BLaER1 treated with 17β-estradiol and CSF1 and Interleukin-3, amounts not matched to agents 10 nM and 100 nM (cell line): ENCODE measurements at regions not wholly inside any gene's neighbourhood (a gene's known extent, or its start where the extent isn't known, plus 50 kb on each side); places are given as distances from the start of the nearest gene placed in this dataset.
A peak's percentile ranks its signal among the peaks of the same experiment; 100 is the strongest.

Experiments
- H3K27ac ChIP-seq, 11 experiments: shearing (Covaris generic); formaldehyde crosslinking; 2 replicates each; pipeline ENCODE4 v1.8.1; 2022
- H3K27me3 ChIP-seq, 11 experiments: shearing (Covaris generic); formaldehyde crosslinking; 2 replicates each; pipeline ENCODE4 v1.8.1; 2022
- H3K36me3 ChIP-seq, 11 experiments: shearing (Covaris generic); formaldehyde crosslinking; 2 replicates each; pipeline ENCODE4 v1.8.1; 2022
- H3K4me1 ChIP-seq, 10 experiments: shearing (Covaris generic); formaldehyde crosslinking; 2 replicates each; pipeline ENCODE4 v1.8.1; 2022
- H3K4me2 ChIP-seq, 11 experiments: shearing (Covaris generic); formaldehyde crosslinking; 2 replicates each; pipeline ENCODE4 v1.8.1; 2022
- H3K4me3 ChIP-seq, 10 experiments: shearing (Covaris generic); formaldehyde crosslinking; 2 replicates each; pipeline ENCODE4 v1.8.1; 2022
- H3K9ac ChIP-seq, 11 experiments: shearing (Covaris generic); formaldehyde crosslinking; 2 replicates each; pipeline ENCODE4 v1.8.1; 2022
- H3K9me3 ChIP-seq, 11 experiments: shearing (Covaris generic); formaldehyde crosslinking; replicated peaks in 1 of 11; 2 replicates each; pipeline ENCODE4 v1.8.1; 2022
- H4K20me1 ChIP-seq, 11 experiments: shearing (Covaris generic); formaldehyde crosslinking; 2 replicates each; pipeline ENCODE4 v1.8.1; 2022
- Cebpa-rat ChIP-seq, 11 experiments: shearing (Covaris generic); IDR thresholded peaks; 2 replicates each; pipeline ENCODE4 v1.8.1; 2022

GRCh38 chr4:20044502-20044911 lies 207.2 kb upstream of the SLIT2 start:
- Histone ChIP-seq H3K9me3 (no peaks in the 10 kb centered on the region), H3K27ac (no peak overlapping the region), H3K4me2 (no peak overlapping the region)

GRCh38 chr4:20043991-20044390 lies 207.7 kb upstream of the SLIT2 start:
- Histone ChIP-seq H3K4me3 (no peak overlapping the region), H3K4me2 (no peak overlapping the region), H3K9ac (no peak overlapping the region), H3K4me1 (peaks cover 0 to 18% (median 0%) of the 10 kb centered on the region in 10 experiments; a peak in 3 of 20 replicates), H3K27me3 (no peaks in the 10 kb centered on the region), H3K9me3 (no peaks in the 10 kb centered on the region), H4K20me1 (no peaks in the 10 kb centered on the region), H3K36me3 (no peaks in the 10 kb centered on the region), H3K27ac (no peak overlapping the region)
- no peak for TF ChIP-seq Cebpa-rat (IDR thresholded peaks at IDR 0.05)

More at GRCh38 chr4:20044502-20044911, 207.2 kb upstream of the SLIT2 start:
- peaks cover 0 to 18% (median 0%) of the 10 kb centered on the region in 10 experiments; a peak in 3 of 20 replicates for H3K4me1 ChIP-seq
- no peak overlapping the region for H3K4me3 ChIP-seq
- H3K36me3 ChIP-seq = no peaks in the 10 kb centered on the region
- no peak for TF ChIP-seq Cebpa-rat (IDR thresholded peaks at IDR 0.05)
- H3K9ac ChIP-seq = no peak overlapping the region
- H3K27me3 ChIP-seq = no peaks in the 10 kb centered on the region
- H4K20me1 ChIP-seq = no peaks in the 10 kb centered on the region

DNA sequence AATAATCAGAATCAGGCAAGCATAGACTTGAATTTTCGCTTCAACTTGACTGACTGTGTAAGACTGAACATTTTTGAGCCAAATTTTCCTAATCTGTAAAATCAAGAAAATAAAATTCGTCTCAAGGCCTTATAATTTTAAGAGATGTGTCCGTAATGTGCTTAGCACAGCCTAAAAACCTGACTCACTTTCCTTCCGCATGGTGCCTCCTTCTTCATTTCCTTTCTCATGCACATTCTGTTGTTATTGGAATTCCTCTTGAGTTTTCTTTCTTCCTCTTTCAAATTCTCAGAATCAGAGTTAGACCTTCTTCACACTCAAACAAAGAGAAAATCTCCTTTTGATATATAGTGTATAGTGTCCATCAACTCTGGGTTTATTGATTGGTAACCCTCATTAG lies 208.9 kb upstream of the SLIT2 start:
- no peaks in the 10 kb centered on the region for H3K36me3 ChIP-seq
- peaks cover 0 to 18% (median 0%) of the 10 kb centered on the region in 10 experiments; a peak in 3 of 20 replicates for H3K4me1 ChIP-seq
- H3K9ac ChIP-seq = no peak overlapping the region
- TF ChIP-seq Cebpa-rat (IDR thresholded peaks at IDR 0.05) = no peak
- H3K4me2 ChIP-seq = peak overlapping the region in 1 of 11 experiments; percentile 14; a peak in 1 of 22 replicates
- H3K4me3 ChIP-seq = no peak overlapping the region
- H3K9me3 ChIP-seq = no peaks in the 10 kb centered on the region
- no peaks in the 10 kb centered on the region for H3K27me3 ChIP-seq
- no peaks in the 10 kb centered on the region for H4K20me1 ChIP-seq
- H3K27ac ChIP-seq = no peak overlapping the region

- no peak for TF ChIP-seq Cebpa-rat (IDR thresholded peaks at IDR 0.05)
- no peaks in the 10 kb centered on the region for H3K9me3 ChIP-seq
- H3K4me3 ChIP-seq = no peak overlapping the region
- H3K27ac ChIP-seq = no peak overlapping the region
- no peaks in the 10 kb centered on the region for H4K20me1 ChIP-seq
- no peak overlapping the region for H3K9ac ChIP-seq
- H3K27me3 ChIP-seq = no peaks in the 10 kb centered on the region
- H3K4me2 ChIP-seq = 0 out of 22 replicates have a peak overlapping the region, but pooled peaks of 1 of the 11 experiments have one; percentile 14
- H3K4me1 ChIP-seq = peaks cover 0 to 18% (median 0%) of the 10 kb centered on the region in 10 experiments; a peak in 3 of 20 replicates
- no peaks in the 10 kb centered on the region for H3K36me3 ChIP-seq
Observed at GRCh38 chr4:20041839-20042407, 209.8 kb upstream of the SLIT2 start.

GRCh38 chr4:20037745-20038144 lies 214.0 kb upstream of the SLIT2 start:
- no peak for TF ChIP-seq Cebpa-rat (IDR thresholded peaks at IDR 0.05)

DNA sequence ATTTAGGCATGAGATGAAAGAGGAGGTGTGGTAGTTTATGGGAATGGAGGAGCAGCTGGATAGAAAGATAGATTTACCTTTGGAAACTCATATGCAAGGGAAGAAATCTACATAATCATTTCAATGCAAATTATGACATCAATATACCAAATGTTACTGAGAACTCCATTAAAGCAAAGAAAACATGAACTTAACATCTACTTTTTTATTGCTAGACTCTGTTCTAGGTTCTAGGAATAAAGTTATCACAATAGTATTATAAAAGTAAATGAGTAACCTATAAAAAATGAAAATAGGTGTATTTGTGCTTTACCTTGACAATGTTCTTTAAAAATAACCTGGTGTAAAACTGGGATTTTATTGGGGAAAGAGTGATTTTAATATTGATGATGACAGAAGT lies 221.6 kb upstream of the SLIT2 start:
- no peak for TF ChIP-seq Cebpa-rat (IDR thresholded peaks at IDR 0.05)
- no peaks in the 10 kb centered on the region for H3K4me1 ChIP-seq
- no peak overlapping the region for H3K4me3 ChIP-seq
- H3K4me2 ChIP-seq = no peak overlapping the region
- no peaks in the 10 kb centered on the region for H3K27me3 ChIP-seq
- no peaks in the 10 kb centered on the region for H3K36me3 ChIP-seq
- H3K9ac ChIP-seq = no peak overlapping the region
- no peak overlapping the region for H3K27ac ChIP-seq
- no peaks in the 10 kb centered on the region for H4K20me1 ChIP-seq
- peaks cover 0 to 7% (median 0%) of the 10 kb centered on the region in 11 experiments; a peak in 1 of 22 replicates for H3K9me3 ChIP-seq

More at GRCh38 chr4:20037745-20038144, 214.0 kb upstream of the SLIT2 start:
- no peaks in the 10 kb centered on the region for H3K27me3 ChIP-seq
- H4K20me1 ChIP-seq = no peaks in the 10 kb centered on the region
- H3K4me2 ChIP-seq = no peak overlapping the region
- peaks cover 0 to 7% (median 0%) of the 10 kb centered on the region in 10 experiments; a peak in 3 of 20 replicates for H3K4me1 ChIP-seq
- no peak overlapping the region for H3K27ac ChIP-seq
- H3K4me3 ChIP-seq = no peak overlapping the region
- H3K9me3 ChIP-seq = peaks cover 0 to 3% (median 0%) of the 10 kb centered on the region in 11 experiments; a peak in 1 of 22 replicates
- H3K9ac ChIP-seq = no peak overlapping the region
- no peaks in the 10 kb centered on the region for H3K36me3 ChIP-seq

DNA sequence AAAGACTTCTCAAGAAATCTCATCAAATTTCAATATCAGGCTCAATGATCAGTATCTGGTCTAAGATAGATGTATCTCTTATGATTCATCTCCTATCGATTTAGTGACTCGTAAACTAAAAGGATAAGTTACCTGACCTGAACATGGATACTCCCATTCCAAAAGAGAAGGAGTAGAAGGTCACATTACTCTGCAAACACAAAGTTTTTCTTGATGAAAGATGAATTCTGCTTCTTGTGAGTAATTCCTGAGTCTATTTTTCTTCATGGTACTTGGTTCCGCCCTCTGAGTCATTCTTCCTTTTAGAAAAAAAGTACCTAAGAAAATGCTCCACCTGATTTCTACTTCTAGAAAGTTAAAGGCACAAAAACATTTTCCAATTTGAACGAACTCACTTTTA lies 223.1 kb upstream of the SLIT2 start:
- Histone ChIP-seq H3K27ac (no peak overlapping the region), H3K9me3 (peaks cover 0 to 7% (median 0%) of the 10 kb centered on the region in 11 experiments; a peak in 1 of 22 replicates), H4K20me1 (no peaks in the 10 kb centered on the region), H3K36me3 (no peaks in the 10 kb centered on the region), H3K4me3 (no peak overlapping the region), H3K27me3 (no peaks in the 10 kb centered on the region), H3K4me1 (no peaks in the 10 kb centered on the region), H3K4me2 (no peak overlapping the region), H3K9ac (no peak overlapping the region)
- TF ChIP-seq Cebpa-rat (IDR thresholded peaks at IDR 0.05) = no peak

GRCh38 chr4:20026456-20026855 lies 225.2 kb upstream of the SLIT2 start:
- no peaks in the 10 kb centered on the region; a peak in 1 of 22 replicates for H3K9me3 ChIP-seq
- no peak overlapping the region for H3K9ac ChIP-seq
- no peak overlapping the region for H3K4me3 ChIP-seq
- no peaks in the 10 kb centered on the region for H3K36me3 ChIP-seq
- H3K4me1 ChIP-seq = no peaks in the 10 kb centered on the region
- H3K4me2 ChIP-seq = no peak overlapping the region
- TF ChIP-seq Cebpa-rat (IDR thresholded peaks at IDR 0.05) = no peak
- H3K27ac ChIP-seq = no peak overlapping the region
- no peaks in the 10 kb centered on the region for H4K20me1 ChIP-seq
- H3K27me3 ChIP-seq = no peaks in the 10 kb centered on the region

DNA sequence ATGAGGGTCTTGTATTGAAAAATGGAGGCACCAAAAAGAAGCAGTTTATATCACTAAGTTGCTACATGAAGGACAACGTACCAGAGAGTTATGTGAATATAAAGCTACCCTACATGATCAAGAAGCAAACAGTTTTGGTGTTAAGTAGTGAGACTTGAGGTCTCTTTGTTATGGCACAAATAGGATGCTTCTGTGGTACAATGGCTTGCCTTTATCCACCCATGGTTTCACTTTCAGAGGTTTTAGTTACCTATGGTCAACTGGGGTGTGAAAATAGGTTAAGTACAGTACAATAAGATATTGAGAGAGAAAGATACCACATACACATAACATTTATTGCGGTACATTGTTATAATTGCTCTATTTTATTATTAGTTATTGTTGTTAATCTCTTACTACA lies 229.2 kb upstream of the SLIT2 start:
- Histone ChIP-seq H3K9me3 (no peaks in the 10 kb centered on the region; a peak in 1 of 22 replicates), H3K4me3 (no peak overlapping the region), H4K20me1 (no peaks in the 10 kb centered on the region), H3K27ac (no peak overlapping the region), H3K36me3 (no peaks in the 10 kb centered on the region), H3K9ac (no peak overlapping the region), H3K4me2 (no peak overlapping the region), H3K27me3 (no peaks in the 10 kb centered on the region), H3K4me1 (no peaks in the 10 kb centered on the region)
- TF ChIP-seq Cebpa-rat (IDR thresholded peaks at IDR 0.05) = no peak

DNA sequence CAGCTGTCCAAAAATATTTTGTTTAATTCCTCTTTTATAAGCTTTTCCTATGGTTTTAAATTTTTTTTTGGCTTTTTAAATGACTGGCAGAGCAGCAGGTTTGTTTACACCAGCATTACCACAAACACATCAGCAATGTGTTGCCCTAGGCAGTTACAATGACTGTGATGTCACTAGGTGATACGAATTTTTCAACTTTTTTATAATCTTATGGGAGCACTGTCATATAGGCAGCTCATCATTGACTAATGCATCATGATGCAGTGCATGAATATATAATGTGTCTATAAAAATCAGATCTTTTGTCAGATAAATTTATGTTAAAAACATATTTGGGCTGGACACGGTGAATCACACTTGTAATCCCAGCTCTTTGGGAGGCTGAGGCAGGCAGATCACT lies 231.6 kb upstream of the SLIT2 start:
- no peaks in the 10 kb centered on the region for H4K20me1 ChIP-seq

More for the DNA sequence above, 231.6 kb upstream of the SLIT2 start:
- no peaks in the 10 kb centered on the region; a peak in 1 of 22 replicates for H3K9me3 ChIP-seq
- H3K27ac ChIP-seq = no peak overlapping the region
- H3K36me3 ChIP-seq = no peaks in the 10 kb centered on the region
- H3K27me3 ChIP-seq = no peaks in the 10 kb centered on the region
- no peak overlapping the region for H3K9ac ChIP-seq
- no peak overlapping the region for H3K4me3 ChIP-seq
- TF ChIP-seq Cebpa-rat (IDR thresholded peaks at IDR 0.05) = no peak
- H3K4me1 ChIP-seq = no peaks in the 10 kb centered on the region
- no peak overlapping the region for H3K4me2 ChIP-seq
